22Rv1 (cell line): ENCODE measurements at regions not wholly inside any gene's neighbourhood (a gene's known extent, or its start where the extent isn't known, plus 50 kb on each side); places are given as distances from the start of the nearest gene placed in this dataset.

Source experiments
- ZFX ChIP-seq: fragments of 450-650 bp; IDR thresholded peaks from 2 replicates; pipeline ENCODE4 v1.6.1; 2017; ENCODE audit warnings: antibody characterized with exemption, borderline replicate concordance
- TF ChIP-seq, protein P1 (sequence below): fragments of 450-650 bp; IDR thresholded peaks from 2 replicates; pipeline ENCODE4 v1.5.1; 2017; ENCODE audit warnings: mild to moderate bottlenecking

GRCh38 chr3:107920538-107920937, 170.3 kb downstream of the CD47 start:
- TF ChIP-seq, protein P1, sequence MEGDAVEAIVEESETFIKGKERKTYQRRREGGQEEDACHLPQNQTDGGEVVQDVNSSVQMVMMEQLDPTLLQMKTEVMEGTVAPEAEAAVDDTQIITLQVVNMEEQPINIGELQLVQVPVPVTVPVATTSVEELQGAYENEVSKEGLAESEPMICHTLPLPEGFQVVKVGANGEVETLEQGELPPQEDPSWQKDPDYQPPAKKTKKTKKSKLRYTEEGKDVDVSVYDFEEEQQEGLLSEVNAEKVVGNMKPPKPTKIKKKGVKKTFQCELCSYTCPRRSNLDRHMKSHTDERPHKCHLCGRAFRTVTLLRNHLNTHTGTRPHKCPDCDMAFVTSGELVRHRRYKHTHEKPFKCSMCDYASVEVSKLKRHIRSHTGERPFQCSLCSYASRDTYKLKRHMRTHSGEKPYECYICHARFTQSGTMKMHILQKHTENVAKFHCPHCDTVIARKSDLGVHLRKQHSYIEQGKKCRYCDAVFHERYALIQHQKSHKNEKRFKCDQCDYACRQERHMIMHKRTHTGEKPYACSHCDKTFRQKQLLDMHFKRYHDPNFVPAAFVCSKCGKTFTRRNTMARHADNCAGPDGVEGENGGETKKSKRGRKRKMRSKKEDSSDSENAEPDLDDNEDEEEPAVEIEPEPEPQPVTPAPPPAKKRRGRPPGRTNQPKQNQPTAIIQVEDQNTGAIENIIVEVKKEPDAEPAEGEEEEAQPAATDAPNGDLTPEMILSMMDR = no peak
- TF ChIP-seq ZFX = no peak
